ENCODE measurements at regions not wholly inside any gene's neighbourhood (a gene's known extent, or its start where the extent isn't known, plus 50 kb on each side); places are given as distances from the start of the nearest gene placed in this dataset.

DNA sequence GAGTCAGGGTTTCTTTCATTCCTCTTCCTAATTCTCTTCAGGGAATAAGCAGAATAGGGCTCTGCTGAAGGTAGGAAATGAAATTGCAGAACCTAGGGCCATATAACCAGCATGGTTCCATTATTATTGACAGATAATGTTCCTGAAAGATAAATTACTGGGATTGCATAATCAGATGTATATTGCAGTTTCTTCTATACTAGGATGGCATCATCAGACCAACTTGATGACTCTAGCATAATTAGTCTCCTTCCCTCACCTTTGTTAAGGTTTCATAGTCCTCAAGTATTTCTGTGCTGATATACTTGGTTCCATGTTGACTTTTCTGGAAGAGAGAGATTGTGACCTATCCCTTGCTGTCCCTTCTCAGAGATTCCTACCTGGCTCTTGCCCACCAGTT, 492.3 kb upstream of the LCORL start:
- H3K36me3 ChIP-seq (ENCODE audit: control insufficient read depth, insufficient read depth, low read length), result no peaks in the 10 kb centered on the region
- DNase-seq (ENCODE audit: low read depth), result no peak
- no peaks in the 10 kb centered on the region for H3K27me3 ChIP-seq (ENCODE audit: control insufficient read depth, insufficient read depth, low read length)
- TF ChIP-seq, protein P1, sequence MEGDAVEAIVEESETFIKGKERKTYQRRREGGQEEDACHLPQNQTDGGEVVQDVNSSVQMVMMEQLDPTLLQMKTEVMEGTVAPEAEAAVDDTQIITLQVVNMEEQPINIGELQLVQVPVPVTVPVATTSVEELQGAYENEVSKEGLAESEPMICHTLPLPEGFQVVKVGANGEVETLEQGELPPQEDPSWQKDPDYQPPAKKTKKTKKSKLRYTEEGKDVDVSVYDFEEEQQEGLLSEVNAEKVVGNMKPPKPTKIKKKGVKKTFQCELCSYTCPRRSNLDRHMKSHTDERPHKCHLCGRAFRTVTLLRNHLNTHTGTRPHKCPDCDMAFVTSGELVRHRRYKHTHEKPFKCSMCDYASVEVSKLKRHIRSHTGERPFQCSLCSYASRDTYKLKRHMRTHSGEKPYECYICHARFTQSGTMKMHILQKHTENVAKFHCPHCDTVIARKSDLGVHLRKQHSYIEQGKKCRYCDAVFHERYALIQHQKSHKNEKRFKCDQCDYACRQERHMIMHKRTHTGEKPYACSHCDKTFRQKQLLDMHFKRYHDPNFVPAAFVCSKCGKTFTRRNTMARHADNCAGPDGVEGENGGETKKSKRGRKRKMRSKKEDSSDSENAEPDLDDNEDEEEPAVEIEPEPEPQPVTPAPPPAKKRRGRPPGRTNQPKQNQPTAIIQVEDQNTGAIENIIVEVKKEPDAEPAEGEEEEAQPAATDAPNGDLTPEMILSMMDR (IDR thresholded peaks at IDR 0.05; ENCODE audit: insufficient read depth, low read length, poor library complexity, severe bottlenecking), result no peak
- no peak overlapping the region for H3K4me3 ChIP-seq (ENCODE audit: low read depth, low read length)

DNA sequence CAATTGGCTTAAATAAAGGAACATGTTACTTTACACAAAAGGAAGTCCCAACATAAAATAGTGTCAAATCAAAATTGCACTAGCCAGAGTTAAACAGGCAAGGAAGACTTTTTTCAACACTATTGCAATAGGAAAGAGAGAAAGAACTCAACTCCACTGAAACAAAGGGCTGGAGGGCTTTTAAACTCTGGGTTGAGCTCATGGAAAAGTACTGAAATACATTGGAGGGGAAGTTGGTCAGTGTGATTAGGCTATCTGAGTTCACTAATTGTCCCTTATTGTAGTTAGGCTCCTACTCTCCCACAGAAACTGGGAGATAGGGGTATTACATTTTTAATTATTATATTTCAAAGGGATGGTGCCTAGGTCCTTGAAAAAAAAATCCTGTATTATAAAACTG, 491.2 kb upstream of the LCORL start:
- Histone ChIP-seq H3K36me3 (ENCODE audit: control insufficient read depth, insufficient read depth, low read length) (no peaks in the 10 kb centered on the region), H3K27me3 (ENCODE audit: control insufficient read depth, insufficient read depth, low read length) (no peaks in the 10 kb centered on the region), H3K4me3 (ENCODE audit: low read depth, low read length) (no peak overlapping the region)
- TF ChIP-seq, protein P1 (IDR thresholded peaks at IDR 0.05; ENCODE audit: insufficient read depth, low read length, poor library complexity, severe bottlenecking), result no peak
- DNase-seq (ENCODE audit: low read depth), result no peak

DNA sequence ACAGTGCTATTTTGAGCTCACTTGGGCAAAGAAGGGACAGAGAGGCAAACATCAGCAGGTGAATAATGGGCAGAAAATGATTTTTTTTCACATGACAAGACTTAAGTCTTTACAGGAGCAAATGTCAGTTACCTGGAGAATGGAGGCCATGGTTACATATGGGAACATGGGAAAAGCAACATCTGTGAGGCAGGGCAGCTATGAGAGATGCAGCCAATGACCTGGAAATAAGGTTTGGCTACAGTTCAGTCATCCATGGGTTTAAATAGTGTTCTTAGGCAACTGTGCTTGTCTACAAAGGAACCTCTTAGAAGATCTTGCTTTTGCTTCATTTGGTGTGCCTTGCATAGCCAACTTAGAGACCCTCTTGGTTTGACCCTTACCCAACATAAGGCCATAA, 490.2 kb upstream of the LCORL start:
- DNase-seq (ENCODE audit: low read depth), result no peak
- H3K36me3 ChIP-seq (ENCODE audit: control insufficient read depth, insufficient read depth, low read length), result no peaks in the 10 kb centered on the region
- no peaks in the 10 kb centered on the region for H3K27me3 ChIP-seq (ENCODE audit: control insufficient read depth, insufficient read depth, low read length)
- TF ChIP-seq, protein P1 (IDR thresholded peaks at IDR 0.05; ENCODE audit: insufficient read depth, low read length, poor library complexity, severe bottlenecking), result no peak
- H3K4me3 ChIP-seq (ENCODE audit: low read depth, low read length), result no peak overlapping the region

DNA sequence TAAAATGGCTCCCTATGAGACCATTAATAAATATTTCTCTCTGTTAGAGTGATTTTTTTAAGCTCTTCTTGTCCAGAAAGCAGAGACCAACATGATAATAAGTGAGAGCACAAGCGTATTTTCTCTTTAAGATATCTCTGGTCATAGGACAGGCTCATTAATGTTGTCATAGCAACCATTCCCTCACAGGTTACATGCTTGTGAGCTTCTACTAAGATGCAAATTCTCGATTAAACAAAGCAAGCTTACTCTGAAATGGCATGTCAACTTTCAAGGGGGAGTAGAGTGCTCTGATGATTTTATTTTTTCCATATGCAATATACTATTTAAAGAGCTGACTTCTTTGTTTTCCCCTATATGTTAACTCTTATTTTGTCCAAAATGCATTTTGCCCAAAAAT, 487.2 kb upstream of the LCORL start:
- no peak overlapping the region for H3K4me3 ChIP-seq (ENCODE audit: low read depth, low read length)
- no peaks in the 10 kb centered on the region for H3K27me3 ChIP-seq (ENCODE audit: control insufficient read depth, insufficient read depth, low read length)
- DNase-seq (ENCODE audit: low read depth), result no peak
- no peaks in the 10 kb centered on the region for H3K36me3 ChIP-seq (ENCODE audit: control insufficient read depth, insufficient read depth, low read length)
- TF ChIP-seq, protein P1 (IDR thresholded peaks at IDR 0.05; ENCODE audit: insufficient read depth, low read length, poor library complexity, severe bottlenecking), result no peak

DNA sequence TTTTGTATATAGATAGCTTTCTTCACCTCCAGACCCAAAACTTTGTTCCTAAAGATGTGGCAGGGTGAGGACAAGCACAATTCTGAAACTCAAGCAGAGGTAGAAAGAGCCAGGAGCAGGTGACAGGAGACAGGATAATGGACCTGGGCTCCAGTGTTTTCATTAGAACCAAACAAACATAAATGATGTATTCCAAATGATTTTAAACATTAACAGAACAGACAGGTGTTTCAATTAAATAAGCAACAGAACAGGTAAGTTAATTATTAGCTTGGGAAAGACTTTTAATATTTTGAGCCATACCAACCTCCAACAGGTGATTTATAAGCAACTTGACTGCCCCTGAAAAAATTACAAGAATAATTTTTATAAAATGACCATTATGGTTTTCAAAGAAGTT, 459.4 kb upstream of the LCORL start:
- TF ChIP-seq, protein P1 (IDR thresholded peaks at IDR 0.05; ENCODE audit: insufficient read depth, low read length, poor library complexity, severe bottlenecking), result no peak
- DNase-seq (ENCODE audit: low read depth), result no peak
- Histone ChIP-seq H3K36me3 (ENCODE audit: control insufficient read depth, insufficient read depth, low read length) (no peaks in the 10 kb centered on the region), H3K4me3 (ENCODE audit: low read depth, low read length) (no peak overlapping the region), H3K27me3 (ENCODE audit: control insufficient read depth, insufficient read depth, low read length) (no peaks in the 10 kb centered on the region)

DNA sequence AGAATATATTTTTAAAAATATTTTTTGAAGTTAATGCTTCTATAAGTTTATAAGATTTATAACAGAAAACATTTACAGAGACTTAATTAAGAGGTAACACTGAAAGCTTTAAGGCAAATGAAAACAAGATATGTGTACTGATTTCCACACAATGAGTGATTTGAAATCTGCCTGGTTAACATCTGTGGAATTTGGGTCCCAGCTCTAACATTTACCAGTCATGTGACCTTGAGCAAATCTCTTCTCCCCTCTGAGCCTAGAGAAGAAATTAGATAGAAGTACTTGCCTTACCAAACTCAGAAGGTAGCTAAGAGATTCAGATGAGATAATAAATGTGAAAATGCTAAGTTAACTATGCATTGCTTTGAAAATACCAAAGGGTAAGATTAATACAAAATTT, 458.8 kb upstream of the LCORL start:
- H3K4me3 ChIP-seq (ENCODE audit: low read depth, low read length), result no peak overlapping the region
- DNase-seq (ENCODE audit: low read depth), result no peak
- no peaks in the 10 kb centered on the region for H3K27me3 ChIP-seq (ENCODE audit: control insufficient read depth, insufficient read depth, low read length)
- H3K36me3 ChIP-seq (ENCODE audit: control insufficient read depth, insufficient read depth, low read length), result no peaks in the 10 kb centered on the region
- TF ChIP-seq, protein P1 (IDR thresholded peaks at IDR 0.05; ENCODE audit: insufficient read depth, low read length, poor library complexity, severe bottlenecking), result no peak
